Stomach smooth muscle (tissue), 2 donors: ENCODE measurements at regions not wholly inside any gene's neighbourhood (a gene's known extent, or its start where the extent isn't known, plus 50 kb on each side); places are given as distances from the start of the nearest gene placed in this dataset.
A peak's percentile ranks its signal among the peaks of the same experiment; 100 is the strongest.

ENCODE experiments used
- H3K27ac ChIP-seq: one replicate; pipeline ENCODE4 v1.7.0; 2013; ENCODE audit warnings: mild to moderate bottlenecking, low read length, inconsistent platforms
- H3K27me3 ChIP-seq, 2 donors: one replicate each; pipeline ENCODE4 v1.7.0; 2013; ENCODE audit warnings: low read length in 2 of 2; ENCODE audit not compliant: insufficient read depth in 2 of 2, control insufficient read depth in 1 of 2
- H3K36me3 ChIP-seq, 2 donors: one replicate each; pipeline ENCODE4 v1.7.0; 2013; ENCODE audit warnings: low read length in 2 of 2; ENCODE audit not compliant: control insufficient read depth in 2 of 2, insufficient read depth in 2 of 2
- H3K4me1 ChIP-seq: one replicate; pipeline ENCODE4 v1.7.0; 2013; ENCODE audit warnings: low read length; ENCODE audit not compliant: control insufficient read depth, insufficient read depth
- H3K4me3 ChIP-seq, 2 donors: one replicate each; pipeline ENCODE4 v1.7.0; 2013; ENCODE audit warnings: low read length in 2 of 2
- H3K9ac ChIP-seq, 2 donors: one replicate each; pipeline ENCODE4 v1.7.0; 2013; ENCODE audit warnings: low read length in 2 of 2, mild to moderate bottlenecking in 1 of 2
- H3K9me3 ChIP-seq, 2 donors: one replicate each; pipeline ENCODE4 v1.7.0; 2013; ENCODE audit warnings: low read length in 2 of 2; ENCODE audit not compliant: control insufficient read depth in 2 of 2
- donor health status: healthy.
- donor health status: Pancreatic carcinoma.

- Histone ChIP-seq H3K9me3 (no peaks in the 10 kb centered on the region), H3K9ac (no peak overlapping the region), H3K27me3 (no peaks in the 10 kb centered on the region), H3K36me3 (no peaks in the 10 kb centered on the region), H3K27ac (no peak overlapping the region), H3K4me1 (peaks cover 16% of the 10 kb centered on the region), H3K4me3 (no peak overlapping the region)
Measured at GRCh38 chr2:47235132-47235531, 58.8 kb upstream of the CALM2 start.

- Histone ChIP-seq H3K27ac (no peak overlapping the region), H3K27me3 (no peaks in the 10 kb centered on the region), H3K36me3 (no peaks in the 10 kb centered on the region), H3K9me3 (no peaks in the 10 kb centered on the region), H3K4me1 (peaks cover 16% of the 10 kb centered on the region), H3K9ac (no peak overlapping the region), H3K4me3 (no peak overlapping the region)
Measured at GRCh38 chr2:47234456-47234855, 58.1 kb upstream of the CALM2 start.

- Histone ChIP-seq H3K9ac (no peak overlapping the region), H3K27ac (no peak overlapping the region), H3K4me1 (peaks cover 16% of the 10 kb centered on the region), H3K4me3 (no peak overlapping the region), H3K9me3 (no peaks in the 10 kb centered on the region), H3K36me3 (no peaks in the 10 kb centered on the region), H3K27me3 (no peaks in the 10 kb centered on the region)
Measured at GRCh38 chr2:47232738-47233415, 56.6 kb upstream of the CALM2 start.

GRCh38 chr2:47230418-47230817 is 54.1 kb upstream of the CALM2 start:
- no peaks in the 10 kb centered on the region for H3K36me3 ChIP-seq
- H3K4me3 ChIP-seq, result no peak overlapping the region
- peak overlapping the region; percentile 76 for H3K27ac ChIP-seq
- H3K9ac ChIP-seq, result no peak overlapping the region
- H3K4me1 ChIP-seq, result peaks cover 9% of the 10 kb centered on the region
- H3K27me3 ChIP-seq, result no peaks in the 10 kb centered on the region
- H3K9me3 ChIP-seq, result no peaks in the 10 kb centered on the region

- H3K9me3 ChIP-seq, result no peaks in the 10 kb centered on the region
- H3K36me3 ChIP-seq, result no peaks in the 10 kb centered on the region
- H3K27me3 ChIP-seq, result no peaks in the 10 kb centered on the region
- H3K27ac ChIP-seq, result no peak overlapping the region
- no peak overlapping the region for H3K4me3 ChIP-seq
- no peak overlapping the region for H3K9ac ChIP-seq
- H3K4me1 ChIP-seq, result peaks cover 14% of the 10 kb centered on the region
Measured at GRCh38 chr2:47227532-47228279, 51.4 kb upstream of the CALM2 start.

GRCh38 chr2:47226923-47227220 is 50.6 kb upstream of the CALM2 start:
- Histone ChIP-seq H3K27me3 (no peaks in the 10 kb centered on the region), H3K9ac (no peak overlapping the region), H3K4me3 (no peak overlapping the region), H3K27ac (peak overlapping the region; percentile 18), H3K9me3 (no peaks in the 10 kb centered on the region), H3K36me3 (no peaks in the 10 kb centered on the region), H3K4me1 (peaks cover 14% of the 10 kb centered on the region)

- Histone ChIP-seq H3K4me1 (peaks cover 14% of the 10 kb centered on the region), H3K4me3 (no peak overlapping the region), H3K36me3 (no peaks in the 10 kb centered on the region), H3K9ac (no peak overlapping the region), H3K27ac (peak overlapping the region; percentile 18), H3K27me3 (no peaks in the 10 kb centered on the region), H3K9me3 (no peaks in the 10 kb centered on the region)
Measured at GRCh38 chr2:47226132-47226922, 50.0 kb upstream of the CALM2 start.
